Astrocyte (in vitro differentiated cells and primary cell): ENCODE measurements at regions not wholly inside any gene's neighbourhood (a gene's known extent, or its start where the extent isn't known, plus 50 kb on each side); places are given as distances from the start of the nearest gene placed in this dataset.

ENCODE experiments used
- CTCF ChIP-seq: IDR thresholded peaks from 2 replicates; pipeline ENCODE4 v1.5.1; 2011; ENCODE audit warnings: low read depth, mild to moderate bottlenecking, inconsistent platforms, low read length, moderate library complexity; ENCODE audit not compliant: insufficient read depth
- EZH2 ChIP-seq: IDR thresholded peaks from 2 replicates; pipeline ENCODE4 v1.6.1; 2012; ENCODE audit warnings: mild to moderate bottlenecking, low read length, inconsistent platforms; ENCODE audit not compliant: insufficient read depth

- TF ChIP-seq CTCF (no peak), EZH2 (no peak)
These were observed 222.7 kb upstream of the ACO1 start for GRCh38 chr9:32161720-32162119.
